ENCODE measurements at regions not wholly inside any gene's neighbourhood (a gene's known extent, or its start where the extent isn't known, plus 50 kb on each side); places are given as distances from the start of the nearest gene placed in this dataset.

GRCh38 chr11:27213232-27213660 lies 149.8 kb downstream of the CCDC34 start:
- TF ChIP-seq CTCF (IDR thresholded peaks at IDR 0.05) (no peak), POLR2A (IDR thresholded peaks at IDR 0.05) (no peak)

Measured in breast epithelium (tissue), 3 donors.